ENCODE measurements at regions not wholly inside any gene's neighbourhood (a gene's known extent, or its start where the extent isn't known, plus 50 kb on each side); places are given as distances from the start of the nearest gene placed in this dataset.

DNA sequence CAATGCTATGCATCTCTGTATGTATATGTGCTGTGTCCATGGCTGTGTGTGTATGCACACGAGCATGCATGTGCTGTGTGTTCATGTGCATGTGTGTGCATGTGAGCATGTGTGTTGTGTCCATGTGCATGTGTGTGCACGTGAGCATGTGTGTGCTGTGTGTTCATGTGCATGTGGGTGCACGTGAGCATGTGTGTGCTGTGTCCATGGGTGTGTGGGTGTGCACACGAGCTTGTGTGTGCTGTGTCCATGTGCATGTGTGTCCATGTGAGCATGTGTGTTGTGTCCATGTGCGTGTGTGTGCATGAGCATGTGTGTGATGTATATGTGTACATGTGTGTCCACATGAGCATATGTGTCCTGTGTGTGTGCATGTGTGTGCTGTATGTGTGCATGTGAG lies 414.4 kb upstream of the SALL3 start:
- DNase-seq (ENCODE audit: insufficient read length, low spot score) (no peak), FAIRE-seq (no peak)

DNA sequence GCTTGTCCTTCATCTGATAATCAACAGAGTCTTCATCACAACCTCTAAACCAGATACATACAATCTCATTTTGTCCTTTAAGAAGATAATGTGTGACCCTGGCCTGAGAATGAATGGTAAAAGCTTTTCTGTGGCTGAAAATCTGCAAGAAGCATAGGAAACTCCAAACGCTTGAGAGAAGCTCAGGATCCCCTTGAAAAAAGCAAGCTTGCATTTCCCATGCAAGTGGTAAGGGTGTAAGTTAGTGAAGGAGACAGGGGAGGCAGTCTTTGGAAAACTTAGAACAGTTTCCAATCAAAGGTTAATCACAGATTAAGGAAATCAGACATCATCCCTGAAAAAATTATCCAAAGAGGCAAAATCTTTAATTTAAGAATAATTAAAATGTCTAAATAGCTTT lies 413.6 kb upstream of the SALL3 start:
- DNase-seq (ENCODE audit: insufficient read length, low spot score) (no peak), FAIRE-seq (no peak)

DNA sequence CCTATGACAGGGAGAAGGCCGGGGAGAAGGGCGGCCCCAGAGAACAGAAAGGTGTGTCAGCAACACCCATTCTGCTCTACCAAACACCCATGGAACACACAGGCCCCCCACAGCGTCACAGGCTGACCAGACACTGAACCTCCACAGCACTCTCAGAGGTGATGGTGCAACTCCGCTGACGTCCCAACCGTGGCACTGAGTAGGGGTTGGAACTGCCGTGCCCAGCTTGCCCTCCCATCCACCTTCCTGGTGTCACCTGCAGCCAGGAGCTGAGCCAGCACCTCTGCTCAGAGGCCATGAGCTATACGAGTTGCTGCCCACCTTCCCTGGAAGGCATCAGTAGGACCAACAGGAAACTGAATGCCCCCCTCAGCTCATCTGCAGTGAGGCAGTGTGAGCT lies 412.9 kb upstream of the SALL3 start:
- DNase-seq (ENCODE audit: insufficient read length, low spot score): no peak
- FAIRE-seq: no peak

DNA sequence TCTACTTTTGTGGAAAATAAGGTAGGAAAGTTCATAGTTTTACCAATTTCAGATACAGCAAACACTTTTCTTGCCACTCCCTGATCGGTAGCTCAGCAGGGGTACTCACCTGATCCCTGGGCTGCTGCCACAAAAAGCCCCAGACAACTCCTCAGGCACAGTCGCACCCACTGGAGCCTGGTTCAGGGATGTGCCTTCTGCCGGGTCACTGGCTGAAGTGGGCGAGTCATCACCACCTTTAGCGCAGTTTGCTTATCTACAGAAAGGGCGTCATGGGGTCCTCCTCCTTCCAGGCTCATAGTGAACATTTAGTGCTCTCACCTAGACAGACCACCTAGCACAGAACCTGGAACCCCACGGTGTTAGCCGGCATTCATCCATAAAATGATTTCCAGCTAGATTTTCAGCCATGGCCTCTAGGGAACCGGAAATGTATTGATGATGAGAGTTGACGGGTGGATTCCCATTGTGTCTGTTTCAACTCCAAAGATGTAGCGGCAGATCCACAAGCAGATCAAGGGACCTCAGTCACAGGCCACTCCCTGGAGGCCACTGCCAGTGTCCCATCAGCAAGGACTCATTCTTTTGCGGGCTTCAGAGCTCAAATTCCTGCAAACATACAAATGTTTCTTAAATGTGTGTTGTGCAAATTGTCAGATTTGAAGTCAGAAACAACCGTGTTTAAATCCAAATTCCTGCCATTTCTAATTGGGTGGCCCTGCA lies 408.4 kb upstream of the SALL3 start:
- FAIRE-seq (no peak), DNase-seq (ENCODE audit: insufficient read length, low spot score) (no peak)

DNA sequence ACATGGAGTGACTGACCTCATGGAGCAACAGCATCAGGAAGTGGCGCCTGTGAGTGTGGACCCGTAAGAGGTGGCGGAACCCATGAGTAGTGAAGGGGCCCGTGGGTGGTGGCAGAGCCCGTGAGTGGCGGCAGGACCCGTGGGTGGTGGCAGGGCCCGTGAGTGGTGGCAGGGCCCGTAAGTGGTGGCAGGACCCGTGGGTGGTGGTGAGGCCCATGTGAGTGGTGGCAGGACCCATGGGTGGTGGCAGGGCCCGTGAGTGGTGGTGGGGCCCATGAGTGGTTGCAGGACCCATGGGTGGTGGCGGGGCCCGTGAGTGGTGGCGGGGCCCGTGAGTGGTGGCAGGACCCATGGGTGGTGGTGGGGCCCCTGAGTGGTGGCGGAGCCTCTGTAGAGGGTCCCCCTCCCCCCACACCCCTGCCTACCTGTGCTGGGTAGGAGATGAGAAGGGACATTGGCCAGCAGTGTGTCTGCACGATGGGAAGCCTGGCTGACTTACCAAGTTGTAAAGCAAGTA lies 407.7 kb upstream of the SALL3 start:
- DNase-seq (ENCODE audit: insufficient read length, low spot score) (no peak), FAIRE-seq (no peak)

DNA sequence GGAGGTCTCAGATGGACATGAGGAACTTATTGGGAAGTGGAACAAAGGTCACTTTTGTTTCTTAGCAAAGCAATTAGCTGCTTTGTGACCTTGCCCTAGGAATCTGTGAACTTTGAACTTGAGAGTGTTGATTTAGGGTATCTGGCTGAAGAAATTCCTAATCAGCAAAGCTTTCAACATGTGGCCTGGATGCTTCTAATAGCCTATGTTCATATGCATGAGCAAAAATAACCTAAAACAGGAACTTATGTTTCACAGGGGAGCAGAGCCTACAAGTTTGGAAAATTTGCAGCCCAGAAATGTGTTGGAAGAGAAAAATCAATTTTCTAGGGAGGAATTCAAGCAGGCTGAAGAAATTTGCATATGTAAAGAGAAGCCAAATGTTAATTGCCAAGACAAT lies 405.8 kb upstream of the SALL3 start:
- FAIRE-seq (no peak), DNase-seq (ENCODE audit: insufficient read length, low spot score) (no peak)

DNA sequence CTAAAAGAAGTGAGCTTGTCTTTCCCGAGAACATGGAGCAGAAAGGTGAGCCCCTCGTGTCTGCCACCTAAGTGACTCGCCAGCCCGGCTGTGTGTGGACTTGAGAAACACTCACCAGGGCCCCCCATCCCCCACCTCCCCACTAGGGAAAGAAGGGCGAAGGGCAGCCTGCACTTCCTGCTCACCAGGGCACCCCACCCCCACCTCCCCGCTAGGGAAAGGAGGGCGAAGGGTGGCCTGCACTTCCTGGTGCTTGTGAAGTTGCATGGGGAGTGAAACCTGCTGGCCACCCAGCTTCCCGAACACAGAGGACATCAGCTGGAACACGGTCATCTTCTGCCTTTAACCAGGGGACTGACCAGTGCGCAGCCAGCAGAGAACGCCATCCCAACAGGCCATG lies 402.7 kb upstream of the SALL3 start:
- DNase-seq (ENCODE audit: insufficient read length, low spot score) (no peak), FAIRE-seq (no peak)

DNA sequence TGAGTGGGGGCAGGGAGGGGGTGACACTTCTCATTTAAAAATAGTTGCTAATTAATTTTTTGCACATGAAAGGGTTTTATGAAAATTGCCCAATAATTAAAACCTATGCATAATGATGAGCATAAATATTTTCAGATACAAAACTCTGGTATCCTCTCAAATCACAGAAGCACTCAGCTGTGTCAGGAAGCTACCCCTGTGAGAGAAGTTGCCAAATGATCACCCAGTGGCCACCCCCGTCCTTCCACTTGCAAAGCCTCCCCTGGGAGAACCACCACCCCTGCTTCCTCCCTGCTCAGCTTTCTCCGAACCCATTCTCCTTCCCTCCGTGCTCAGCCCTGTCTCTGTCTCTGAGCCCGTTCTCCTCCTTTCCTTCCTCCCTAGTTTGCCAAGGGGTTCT lies 400.2 kb upstream of the SALL3 start:
- no peak for FAIRE-seq

DNA sequence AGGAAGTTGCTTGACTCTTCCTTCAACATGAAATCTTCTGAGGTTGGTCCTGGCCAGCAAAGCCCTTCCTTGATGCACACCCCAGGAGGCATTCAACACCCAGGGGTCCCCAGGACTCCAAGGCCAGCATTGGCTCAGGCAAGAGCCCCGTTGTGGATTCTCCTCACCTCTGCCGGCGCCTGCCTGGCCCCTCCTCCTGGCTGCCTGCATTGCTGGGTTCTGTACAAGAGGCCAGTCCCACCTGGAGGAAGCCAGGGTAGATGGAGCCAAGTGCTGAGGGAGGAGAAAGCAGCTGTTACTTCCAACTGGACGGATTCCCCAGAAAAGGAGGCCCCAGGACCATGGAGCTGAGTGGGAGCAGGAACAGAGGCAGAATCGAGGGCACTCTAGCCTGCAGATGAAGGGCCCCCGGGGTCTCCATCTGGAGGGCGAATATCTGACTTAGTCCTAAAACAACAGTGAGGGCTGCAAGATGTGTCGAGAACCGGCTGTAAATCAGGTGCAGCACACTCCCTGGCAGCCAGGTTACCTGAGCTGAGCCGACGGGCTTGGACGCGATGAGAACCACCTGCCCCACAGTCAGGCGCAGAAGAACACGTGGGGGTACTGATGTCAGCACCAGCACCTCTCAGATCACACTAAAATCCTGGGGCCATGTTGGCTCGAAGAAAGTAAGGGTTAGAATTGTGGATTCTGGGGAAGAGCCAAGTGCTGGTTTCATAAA lies 399.6 kb upstream of the SALL3 start:
- FAIRE-seq: no peak

More for the DNA sequence above, 400.2 kb upstream of the SALL3 start:
- DNase-seq (ENCODE audit: insufficient read length, low spot score): no peak

DNA sequence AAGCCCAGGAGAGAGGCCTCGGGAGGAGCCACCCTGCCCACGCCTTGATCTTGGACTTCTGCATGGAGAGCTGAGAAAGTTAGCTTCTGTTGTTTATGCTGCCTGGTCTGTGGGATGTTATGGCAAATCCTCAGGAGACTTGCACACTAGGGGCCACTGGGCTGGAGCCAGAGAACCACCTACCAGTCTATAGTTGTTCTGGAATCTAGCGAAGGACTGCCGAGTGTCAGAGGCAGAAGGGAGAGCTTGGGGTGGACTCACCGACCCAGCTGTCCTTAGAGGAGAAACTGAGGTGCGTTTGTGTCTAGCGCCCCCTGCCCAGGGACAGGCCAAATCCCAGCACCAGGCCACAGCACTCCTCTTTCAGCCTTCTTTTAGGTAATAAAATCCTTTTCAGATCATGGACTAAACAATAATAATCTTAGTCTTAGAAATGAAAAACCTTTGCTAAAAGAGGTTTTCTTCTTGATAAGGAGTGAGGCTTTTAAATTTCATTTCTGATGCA lies 398.7 kb upstream of the SALL3 start:
- FAIRE-seq: no peak
- DNase-seq (ENCODE audit: insufficient read length, low spot score): no peak

More for the DNA sequence above, 399.6 kb upstream of the SALL3 start:
- no peak for DNase-seq (ENCODE audit: insufficient read length, low spot score)

DNA sequence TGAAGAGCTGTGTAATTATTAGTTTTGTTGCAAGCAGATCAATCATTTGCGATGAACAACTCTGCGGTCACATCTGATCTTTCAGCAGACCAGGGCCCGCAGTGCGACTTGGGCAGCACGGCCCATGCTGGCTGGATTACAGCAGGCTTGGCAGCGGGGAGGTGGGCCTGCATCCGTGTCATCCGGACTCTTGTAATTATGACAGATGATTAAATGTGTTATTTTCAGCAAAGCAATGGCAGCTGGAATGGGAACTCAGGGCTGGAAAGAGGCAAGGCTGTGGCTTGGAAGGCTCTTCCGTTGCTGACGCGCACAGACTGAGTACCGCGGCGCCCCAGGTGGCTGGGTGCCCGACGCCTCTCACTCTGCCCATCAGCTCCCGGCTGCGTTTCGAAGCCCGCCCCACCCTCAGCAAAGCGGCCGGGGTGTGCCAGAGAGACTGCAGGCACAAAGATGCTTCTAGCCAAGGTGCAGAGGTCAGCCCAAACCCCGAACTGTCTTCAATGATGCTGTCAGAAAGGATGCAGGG lies 397.4 kb upstream of the SALL3 start:
- no peak for FAIRE-seq
- DNase-seq (ENCODE audit: insufficient read length, low spot score): no peak

DNA sequence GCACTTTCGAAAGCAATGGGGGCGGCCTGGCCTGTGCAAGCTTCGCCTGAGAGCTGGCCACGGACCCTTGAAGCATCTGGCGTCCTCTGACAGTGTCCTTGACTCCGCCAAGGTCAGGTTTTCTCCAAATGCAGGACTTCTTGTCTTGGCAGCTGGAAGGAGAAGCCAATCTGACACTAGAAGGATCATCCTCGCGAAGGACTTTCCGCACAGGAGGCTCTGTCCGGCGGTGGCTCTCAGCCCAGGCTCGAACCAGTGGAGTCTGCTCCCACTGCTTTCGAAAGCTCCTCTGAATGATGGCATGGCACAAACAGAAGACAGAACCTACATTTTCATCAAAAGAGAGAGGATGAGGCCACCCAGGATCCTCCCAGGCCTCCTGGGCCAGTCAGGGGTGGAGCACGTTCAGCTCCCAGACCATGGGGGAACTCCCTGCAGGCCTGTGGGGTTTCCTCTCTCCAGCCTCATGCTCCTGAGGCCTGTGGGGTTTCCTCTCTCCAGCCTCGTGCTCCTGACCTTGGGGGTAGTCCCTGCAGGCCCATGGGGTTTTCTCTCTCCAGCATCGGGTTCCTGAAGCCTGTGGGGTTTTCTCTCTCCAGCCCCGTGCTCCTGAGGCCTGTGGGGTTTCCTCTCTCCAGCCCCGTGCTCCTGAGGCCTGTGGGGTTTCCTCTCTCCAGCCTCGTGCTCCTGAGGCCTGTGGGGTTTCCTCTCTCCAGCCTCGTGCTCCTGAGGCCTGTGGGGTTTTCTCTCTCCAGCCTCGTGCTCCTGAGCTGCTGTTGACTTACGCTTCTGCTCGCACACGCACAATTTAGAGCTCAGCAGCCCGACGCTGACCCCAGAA lies 396.5 kb upstream of the SALL3 start:
- DNase-seq (ENCODE audit: insufficient read length, low spot score): no peak
- FAIRE-seq: no peak

DNA sequence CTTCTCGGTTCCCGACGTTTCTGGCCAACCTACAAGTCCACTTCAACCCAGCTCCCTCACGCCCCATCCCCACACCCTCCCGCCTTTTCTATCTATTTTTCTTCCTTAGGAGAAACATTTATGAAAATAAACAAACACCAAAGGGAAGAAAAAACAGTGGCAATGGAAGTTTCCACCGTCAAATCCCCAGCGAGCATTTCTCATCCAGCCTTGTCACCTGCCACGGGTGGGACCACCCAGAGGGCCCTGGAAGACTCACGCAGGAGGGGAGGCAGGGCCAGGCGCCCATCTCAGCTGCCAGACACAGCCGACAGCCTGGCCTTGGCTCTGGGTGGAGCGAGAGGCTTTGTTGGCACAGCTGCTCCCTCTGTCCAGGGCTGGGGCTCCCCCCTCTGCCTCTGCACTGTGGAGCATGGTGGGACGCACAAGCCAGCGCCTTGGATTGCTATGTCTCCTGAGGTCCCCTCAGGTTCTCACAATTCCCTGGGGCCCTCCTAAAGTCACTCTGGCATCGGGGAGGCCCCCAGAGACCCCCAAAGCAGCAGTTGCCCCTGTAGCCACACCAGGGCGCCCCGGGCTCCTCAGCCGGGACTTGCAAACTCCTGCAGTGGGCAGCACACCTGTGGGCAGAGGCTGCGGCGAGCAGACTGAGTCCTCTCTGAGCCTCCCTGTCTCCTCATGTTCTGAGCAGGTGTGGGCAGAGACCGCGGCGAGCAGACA lies 395.7 kb upstream of the SALL3 start:
- FAIRE-seq (no peak), DNase-seq (ENCODE audit: insufficient read length, low spot score) (no peak)

DNA sequence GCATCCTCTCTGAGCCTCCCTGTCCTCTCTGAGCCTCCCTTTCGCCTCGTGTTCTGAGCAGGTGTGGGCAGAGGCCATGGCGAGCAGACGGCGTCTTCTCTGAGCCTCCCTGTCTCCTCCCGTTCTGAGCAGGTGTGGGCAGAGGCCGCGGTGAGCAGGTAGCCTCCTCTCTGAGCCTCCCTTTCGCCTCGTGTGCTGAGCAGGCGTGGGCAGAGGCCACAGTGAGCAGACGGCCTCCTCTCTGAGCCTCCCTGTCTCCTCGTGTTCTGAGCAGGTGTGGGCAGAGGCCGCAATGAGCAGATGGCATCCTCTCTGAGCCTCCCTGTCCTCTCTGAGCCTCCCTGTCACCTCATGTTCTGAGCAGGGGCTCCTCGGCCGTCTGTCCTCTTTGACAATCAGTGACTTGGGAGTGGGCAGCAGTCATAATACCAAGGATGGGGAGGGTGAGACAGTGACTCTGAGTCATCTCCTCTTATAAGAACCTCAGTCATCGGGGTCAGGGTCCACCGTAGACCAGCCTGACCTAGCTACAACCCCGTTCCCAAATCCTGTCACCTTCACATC lies 395.1 kb upstream of the SALL3 start:
- DNase-seq (ENCODE audit: insufficient read length, low spot score) (no peak), FAIRE-seq (no peak)

DNA sequence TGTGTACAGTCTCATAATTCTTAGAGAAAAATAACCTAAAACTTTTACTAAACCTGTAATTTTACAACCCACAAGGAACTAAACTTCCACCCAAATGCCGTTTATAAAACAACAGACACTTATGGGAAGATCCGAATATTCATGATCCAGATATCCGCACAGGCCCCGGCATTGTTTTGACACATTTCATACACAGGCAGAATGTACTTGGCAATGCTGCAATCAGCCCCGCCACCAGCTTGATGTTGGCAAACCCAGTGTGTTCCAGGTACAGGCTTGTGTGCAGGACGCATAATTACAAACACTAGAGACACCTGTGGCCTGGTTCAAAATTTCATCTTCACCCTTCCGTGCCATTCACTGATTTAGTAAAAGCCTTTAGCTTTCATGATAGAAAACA lies 393.0 kb upstream of the SALL3 start:
- FAIRE-seq (no peak), DNase-seq (ENCODE audit: insufficient read length, low spot score) (no peak)

DNA sequence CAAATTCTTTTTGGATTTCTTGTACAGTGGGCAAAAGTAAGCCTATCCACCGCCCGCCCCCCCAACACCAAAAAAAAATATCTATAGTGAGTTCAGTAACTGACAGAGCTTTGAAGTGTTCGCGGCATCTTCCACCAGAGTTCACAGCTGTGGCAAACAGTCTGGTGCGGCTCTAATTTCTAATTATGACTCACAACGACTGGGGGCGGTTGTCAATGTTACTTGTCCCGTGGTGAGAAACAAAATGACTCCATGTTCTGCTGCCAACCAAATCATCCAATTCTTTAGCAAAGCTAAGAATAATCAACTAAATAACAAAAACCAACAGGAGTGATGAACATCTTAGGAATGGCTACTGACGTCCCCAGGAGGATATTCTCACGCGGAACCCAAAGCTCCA lies 392.5 kb upstream of the SALL3 start:
- DNase-seq (ENCODE audit: insufficient read length, low spot score) (no peak), FAIRE-seq (no peak)

DNA sequence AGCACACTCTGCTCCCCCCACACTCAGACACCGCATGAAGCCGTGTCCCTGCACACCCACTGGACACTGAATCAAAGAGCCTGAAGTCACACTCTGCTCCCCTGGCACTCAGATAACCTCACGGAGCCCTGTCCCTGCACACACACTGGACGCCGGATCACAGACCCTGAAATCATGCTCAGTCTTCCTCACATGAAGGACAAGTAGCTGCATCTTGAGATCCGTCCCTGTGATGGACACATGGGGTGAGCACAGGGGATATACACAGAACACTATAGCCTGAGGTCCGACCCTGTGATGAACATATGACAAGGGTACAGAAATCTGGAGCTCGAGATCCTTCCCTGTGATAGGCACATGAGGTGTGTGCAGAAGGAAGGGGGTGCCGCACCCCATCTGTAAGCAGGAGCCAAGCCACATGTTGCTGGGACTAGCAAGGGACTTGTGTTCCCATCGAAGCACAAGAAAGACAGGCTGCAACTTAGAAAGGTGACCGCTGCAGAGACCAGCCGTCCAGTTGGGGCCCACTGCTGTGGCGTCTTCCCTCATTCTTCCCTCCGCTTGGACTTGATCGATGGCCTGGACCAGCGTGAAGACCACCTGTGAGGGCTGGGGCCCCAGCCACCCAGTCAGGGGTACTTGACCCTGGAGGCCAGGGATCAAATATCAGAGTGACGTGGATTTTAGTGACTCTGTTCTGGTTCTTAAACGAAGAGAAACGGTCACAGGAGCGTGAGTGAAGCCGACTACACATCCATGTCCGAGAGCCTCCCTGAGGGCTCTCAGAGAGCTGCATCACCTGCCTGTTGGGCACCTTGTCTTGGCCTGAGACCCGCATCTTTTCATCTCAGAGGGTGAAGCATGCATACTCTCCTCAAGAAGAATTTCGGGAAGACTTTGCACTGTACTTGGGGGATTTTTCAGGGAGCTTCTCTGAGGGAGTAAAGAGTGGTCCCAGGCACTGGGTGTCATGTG lies 391.7 kb upstream of the SALL3 start:
- DNase-seq (ENCODE audit: insufficient read length, low spot score) (no peak), FAIRE-seq (no peak)

DNA sequence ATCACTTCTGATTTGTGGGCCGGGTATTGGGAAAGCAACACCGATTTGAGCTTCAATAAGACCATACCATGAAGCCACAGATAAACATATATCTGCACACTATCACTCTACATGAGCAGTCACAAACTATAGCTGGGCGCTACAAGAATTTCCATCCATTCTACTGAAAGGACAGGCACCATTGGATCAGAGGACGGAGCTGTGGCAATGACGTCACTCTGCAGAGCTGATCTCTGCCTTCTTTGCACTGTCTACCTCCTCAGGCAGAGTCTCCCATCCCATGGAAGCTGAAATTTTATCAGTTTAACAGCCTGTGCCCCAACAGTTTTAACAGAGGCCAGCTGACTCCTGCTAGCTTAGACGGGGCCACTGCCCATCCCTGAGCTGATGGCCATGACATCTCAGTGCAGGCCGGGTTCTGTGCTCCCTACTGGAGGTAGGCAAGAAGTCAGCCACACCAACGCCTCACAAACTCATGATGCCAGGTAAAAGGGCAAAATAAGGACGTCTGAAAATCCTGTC lies 389.6 kb upstream of the SALL3 start:
- FAIRE-seq (no peak), DNase-seq (ENCODE audit: insufficient read length, low spot score) (no peak)

DNA sequence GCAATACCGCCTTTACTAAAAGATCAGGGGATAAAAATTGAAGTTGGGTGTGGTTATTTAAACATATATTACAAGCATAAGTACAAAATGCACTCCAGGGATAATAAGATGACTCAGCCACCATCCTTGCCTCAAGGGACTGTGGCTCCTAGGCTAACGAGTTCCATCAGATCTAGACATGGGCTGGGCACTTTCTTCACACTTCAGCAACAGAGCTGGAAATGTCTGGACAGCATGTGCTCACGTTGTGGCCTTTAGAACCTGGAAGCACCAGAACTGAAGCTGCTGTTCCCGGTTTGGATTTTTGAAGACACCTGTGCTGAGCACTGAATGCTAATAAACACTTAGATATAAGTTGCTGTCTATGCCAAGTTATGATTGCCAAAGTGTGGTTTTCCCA lies 384.2 kb upstream of the SALL3 start:
- FAIRE-seq: no peak
- DNase-seq (ENCODE audit: insufficient read length, low spot score): no peak

Data from HTR-8/SVneo (cell line).